ENCODE measurements at regions not wholly inside any gene's neighbourhood (a gene's known extent, or its start where the extent isn't known, plus 50 kb on each side); places are given as distances from the start of the nearest gene placed in this dataset.
"Not testable (repeated sequence)": the region's sequence is repeated elsewhere in the genome, so short reads cannot be mapped to it uniquely, and the experiment has no call there.

GRCh38 chr4:181849472-181849871, 393.7 kb upstream of the TENM3 start:
- Histone ChIP-seq H3K4me2 (ENCODE audit: low read length) (no peak overlapping the region), H3K79me2 (ENCODE audit: insufficient read depth, low read length) (no peaks in the 10 kb centered on the region), H3K9me3 (ENCODE audit: insufficient read depth, low read depth, low read length) (no peaks in the 10 kb centered on the region), H3K4me1 (ENCODE audit: insufficient read depth, low read length) (no peaks in the 10 kb centered on the region), H3K27ac (ENCODE audit: low read depth, low read length) (no peak overlapping the region), H3K4me3 (ENCODE audit: insufficient read depth, low read depth, low read length) (no peak overlapping the region), H4K20me1 (ENCODE audit: insufficient read depth, low read length) (no peaks in the 10 kb centered on the region), H3K36me3 (ENCODE audit: insufficient read depth, low read length) (no peaks in the 10 kb centered on the region), H3K9ac (ENCODE audit: low read length) (no peak overlapping the region), H2AFZ (ENCODE audit: low read depth, low read length) (no peak overlapping the region), H3K27me3 (ENCODE audit: insufficient read depth, low read length) (no peaks in the 10 kb centered on the region)
- no peaks in the 10 kb centered on the region for H3K36me3 Mint-ChIP-seq (ENCODE audit: low read depth, unreplicated experiment)
- H3K4me1 Mint-ChIP-seq (ENCODE audit: low read depth, unreplicated experiment): peaks cover 1% of the 10 kb centered on the region
- H3K9me3 Mint-ChIP-seq (ENCODE audit: unreplicated experiment): no peaks in the 10 kb centered on the region
- no peak overlapping the region for H3K27ac Mint-ChIP-seq (ENCODE audit: unreplicated experiment)
- H3K27me3 Mint-ChIP-seq (ENCODE audit: low read depth, unreplicated experiment): no peaks in the 10 kb centered on the region
- no peak for FAIRE-seq
- DNase-seq (ENCODE audit: low read depth): no peak
- TF ChIP-seq CTCF (IDR thresholded peaks at IDR 0.05; ENCODE audit: insufficient read depth, low read depth, low read length) (no peak), EZH2 (IDR thresholded peaks at IDR 0.05; ENCODE audit: insufficient read depth, low read length) (no peak)
- no peak overlapping the region for H3K4me3 Mint-ChIP-seq (ENCODE audit: unreplicated experiment)

GRCh38 chr4:181853881-181854511, 389.2 kb upstream of the TENM3 start:
- no peak for TF ChIP-seq CTCF (IDR thresholded peaks at IDR 0.05; ENCODE audit: insufficient read depth, low read depth, low read length)
- no peak for TF ChIP-seq EZH2 (IDR thresholded peaks at IDR 0.05; ENCODE audit: insufficient read depth, low read length)
- H4K20me1 ChIP-seq (ENCODE audit: insufficient read depth, low read length): no peaks in the 10 kb centered on the region
- no peaks in the 10 kb centered on the region for H3K9me3 Mint-ChIP-seq (ENCODE audit: unreplicated experiment)
- FAIRE-seq: no peak
- H3K9ac ChIP-seq (ENCODE audit: low read length): no peak overlapping the region
- no peak overlapping the region for H3K4me2 ChIP-seq (ENCODE audit: low read length)
- no peaks in the 10 kb centered on the region for H3K4me1 ChIP-seq (ENCODE audit: insufficient read depth, low read length)
- H3K79me2 ChIP-seq (ENCODE audit: insufficient read depth, low read length): no peaks in the 10 kb centered on the region
- no peaks in the 10 kb centered on the region for H3K36me3 ChIP-seq (ENCODE audit: insufficient read depth, low read length)
- H3K4me1 Mint-ChIP-seq (ENCODE audit: low read depth, unreplicated experiment): peaks cover 3% of the 10 kb centered on the region
- no peak overlapping the region for H3K27ac Mint-ChIP-seq (ENCODE audit: unreplicated experiment)
- H3K27ac ChIP-seq (ENCODE audit: low read depth, low read length): no peak overlapping the region
- peak; percentile 16 for DNase-seq (ENCODE audit: low read depth)
- H3K27me3 Mint-ChIP-seq (ENCODE audit: low read depth, unreplicated experiment): peaks cover 2% of the 10 kb centered on the region
- no peak overlapping the region for H3K4me3 ChIP-seq (ENCODE audit: insufficient read depth, low read depth, low read length)
- peaks cover 1% of the 10 kb centered on the region for H3K36me3 Mint-ChIP-seq (ENCODE audit: low read depth, unreplicated experiment)
- no peaks in the 10 kb centered on the region for H3K9me3 ChIP-seq (ENCODE audit: insufficient read depth, low read depth, low read length)
- H2AFZ ChIP-seq (ENCODE audit: low read depth, low read length): no peak overlapping the region
- no peaks in the 10 kb centered on the region for H3K27me3 ChIP-seq (ENCODE audit: insufficient read depth, low read length)
- no peak overlapping the region for H3K4me3 Mint-ChIP-seq (ENCODE audit: unreplicated experiment)

GRCh38 chr4:181855307-181855706, 387.9 kb upstream of the TENM3 start:
- H3K36me3 Mint-ChIP-seq (ENCODE audit: low read depth, unreplicated experiment): peaks cover 1% of the 10 kb centered on the region
- Histone ChIP-seq H2AFZ (ENCODE audit: low read depth, low read length) (no peak overlapping the region), H3K27ac (ENCODE audit: low read depth, low read length) (no peak overlapping the region), H3K36me3 (ENCODE audit: insufficient read depth, low read length) (no peaks in the 10 kb centered on the region), H3K4me2 (ENCODE audit: low read length) (no peak overlapping the region), H3K9me3 (ENCODE audit: insufficient read depth, low read depth, low read length) (no peaks in the 10 kb centered on the region), H3K79me2 (ENCODE audit: insufficient read depth, low read length) (no peaks in the 10 kb centered on the region), H4K20me1 (ENCODE audit: insufficient read depth, low read length) (no peaks in the 10 kb centered on the region), H3K4me1 (ENCODE audit: insufficient read depth, low read length) (no peaks in the 10 kb centered on the region), H3K4me3 (ENCODE audit: insufficient read depth, low read depth, low read length) (no peak overlapping the region), H3K27me3 (ENCODE audit: insufficient read depth, low read length) (no peaks in the 10 kb centered on the region), H3K9ac (ENCODE audit: low read length) (no peak overlapping the region)
- no peaks in the 10 kb centered on the region for H3K9me3 Mint-ChIP-seq (ENCODE audit: unreplicated experiment)
- FAIRE-seq: no peak
- H3K27ac Mint-ChIP-seq (ENCODE audit: unreplicated experiment): no peak overlapping the region
- TF ChIP-seq CTCF (IDR thresholded peaks at IDR 0.05; ENCODE audit: insufficient read depth, low read depth, low read length) (no peak), EZH2 (IDR thresholded peaks at IDR 0.05; ENCODE audit: insufficient read depth, low read length) (no peak)
- no peak overlapping the region for H3K4me3 Mint-ChIP-seq (ENCODE audit: unreplicated experiment)
- peaks cover 2% of the 10 kb centered on the region for H3K27me3 Mint-ChIP-seq (ENCODE audit: low read depth, unreplicated experiment)
- peaks cover 6% of the 10 kb centered on the region for H3K4me1 Mint-ChIP-seq (ENCODE audit: low read depth, unreplicated experiment)
- no peak for DNase-seq (ENCODE audit: low read depth)

GRCh38 chr4:181857471-181857870, 385.7 kb upstream of the TENM3 start:
- not testable (repeated sequence) for DNase-seq (ENCODE audit: low read depth); H3K9ac ChIP-seq (ENCODE audit: low read length); H3K9me3 ChIP-seq (ENCODE audit: insufficient read depth, low read depth, low read length); H3K4me3 ChIP-seq (ENCODE audit: insufficient read depth, low read depth, low read length); H2AFZ ChIP-seq (ENCODE audit: low read depth, low read length); H3K4me1 Mint-ChIP-seq (ENCODE audit: low read depth, unreplicated experiment); H3K79me2 ChIP-seq (ENCODE audit: insufficient read depth, low read length); H3K4me3 Mint-ChIP-seq (ENCODE audit: unreplicated experiment); H3K27me3 Mint-ChIP-seq (ENCODE audit: low read depth, unreplicated experiment); H4K20me1 ChIP-seq (ENCODE audit: insufficient read depth, low read length); H3K27ac ChIP-seq (ENCODE audit: low read depth, low read length); H3K4me2 ChIP-seq (ENCODE audit: low read length); FAIRE-seq; H3K27ac Mint-ChIP-seq (ENCODE audit: unreplicated experiment); H3K36me3 ChIP-seq (ENCODE audit: insufficient read depth, low read length); H3K4me1 ChIP-seq (ENCODE audit: insufficient read depth, low read length); H3K36me3 Mint-ChIP-seq (ENCODE audit: low read depth, unreplicated experiment); H3K9me3 Mint-ChIP-seq (ENCODE audit: unreplicated experiment); H3K27me3 ChIP-seq (ENCODE audit: insufficient read depth, low read length)
